ENCODE measurements at regions not wholly inside any gene's neighbourhood (a gene's known extent, or its start where the extent isn't known, plus 50 kb on each side); places are given as distances from the start of the nearest gene placed in this dataset.
"Not testable (repeated sequence)": the region's sequence is repeated elsewhere in the genome, so short reads cannot be mapped to it uniquely, and the experiment has no call there.

DNA sequence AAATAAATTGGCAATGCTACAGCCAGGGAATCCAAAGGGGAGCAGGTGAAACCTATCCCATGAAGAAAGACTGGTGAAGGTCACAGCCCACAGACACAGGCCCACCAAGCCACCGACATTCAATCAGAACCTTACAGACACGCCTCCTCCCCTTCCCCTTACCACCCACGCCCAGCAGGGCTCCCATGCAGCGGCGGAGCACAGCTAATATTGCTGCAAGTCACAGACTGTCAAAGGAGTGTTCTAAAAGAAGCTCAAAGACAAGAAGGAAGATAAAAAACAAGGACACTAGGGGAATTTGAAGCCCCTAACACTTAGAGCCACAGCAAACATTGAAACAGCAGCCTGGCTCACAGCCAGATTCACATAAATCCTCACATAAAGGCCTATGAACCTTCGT, 91.2 kb downstream of the MED10 start:
- Histone ChIP-seq H3K4me3 (no peak overlapping the region), H3K27ac (no peak overlapping the region), H3K36me3 (no peaks in the 10 kb centered on the region), H3K9me3 (replicated peaks) (no peaks in the 10 kb centered on the region), H3K4me1 (replicated peaks) (no peaks in the 10 kb centered on the region), H3K27me3 (replicated peaks) (no peaks in the 10 kb centered on the region; the same call in 1 of the 2 replicates)
- no peak for DNase-seq (ENCODE audit: low read depth in 1 of 2, low spot score in 2 of 2)

DNA sequence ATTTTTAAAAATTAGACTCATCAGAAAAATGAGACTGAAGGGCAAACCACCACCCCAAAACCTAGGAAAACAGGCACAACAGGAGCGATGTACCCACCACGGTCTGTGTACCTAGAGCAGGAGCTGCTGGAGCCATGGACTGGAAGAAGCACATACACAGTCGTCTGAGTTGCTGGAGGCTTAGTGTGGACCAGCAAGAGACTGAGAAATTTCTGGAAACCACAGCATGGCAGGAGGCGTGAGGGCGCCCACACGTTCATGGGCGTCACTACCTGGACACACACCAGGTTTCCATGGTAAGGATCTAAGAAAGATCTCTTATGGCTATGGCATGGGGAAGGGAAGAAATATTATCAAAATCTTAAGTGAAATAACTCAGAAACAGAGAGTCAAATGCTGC, 91.9 kb downstream of the MED10 start:
- Histone ChIP-seq H3K4me1 (replicated peaks) (no peaks in the 10 kb centered on the region), H3K4me3 (no peak overlapping the region), H3K27me3 (replicated peaks) (no peaks in the 10 kb centered on the region; the same call in 1 of the 2 replicates), H3K9me3 (replicated peaks) (no peaks in the 10 kb centered on the region), H3K36me3 (no peaks in the 10 kb centered on the region), H3K27ac (no peak overlapping the region)
- no peak for DNase-seq (ENCODE audit: low read depth in 1 of 2, low spot score in 2 of 2)

DNA sequence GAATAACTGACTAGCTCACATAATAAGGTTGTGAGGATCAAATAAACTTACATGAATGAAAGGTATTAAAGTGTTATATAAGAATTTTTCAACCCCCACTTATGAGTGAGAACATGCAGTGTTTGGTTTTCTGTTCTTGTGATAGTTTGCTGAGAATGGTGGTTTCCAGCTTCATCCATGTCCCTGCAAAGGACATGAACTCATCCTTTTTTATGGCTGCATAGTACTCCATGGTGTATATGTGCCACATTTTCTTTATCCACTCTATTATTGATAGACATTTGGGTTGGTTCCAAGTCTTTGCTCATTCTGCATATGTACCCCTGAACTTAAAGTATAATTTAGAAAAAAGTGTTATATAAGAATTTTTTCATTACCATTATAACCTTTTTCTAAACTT, 93.9 kb downstream of the MED10 start:
- not testable (repeated sequence) for H3K36me3 ChIP-seq; H3K4me1 ChIP-seq (replicated peaks); H3K9me3 ChIP-seq (replicated peaks); H3K4me3 ChIP-seq; DNase-seq (ENCODE audit: low read depth in 1 of 2, low spot score in 2 of 2); H3K27me3 ChIP-seq (replicated peaks); H3K27ac ChIP-seq

DNA sequence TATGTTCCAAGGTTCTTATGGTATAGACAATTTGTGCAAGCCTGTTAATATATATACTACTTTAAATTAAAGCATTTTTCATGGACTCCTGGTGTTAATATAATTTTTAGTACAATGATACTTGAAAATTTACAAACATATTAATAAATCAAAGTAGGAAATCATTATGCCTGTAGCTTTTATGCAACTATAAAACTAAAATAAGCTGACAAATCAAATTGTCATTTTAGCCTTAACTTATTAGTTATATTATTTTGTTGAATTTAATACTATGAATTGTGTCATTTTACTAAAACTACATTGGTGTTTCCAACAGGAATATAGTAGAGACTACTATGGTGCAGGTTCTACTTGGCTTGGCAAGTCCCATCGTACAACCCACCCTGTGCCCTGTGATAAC, 96.0 kb downstream of the MED10 start:
- Histone ChIP-seq H3K36me3 (no peaks in the 10 kb centered on the region), H3K4me3 (no peak overlapping the region), H3K27ac (no peak overlapping the region), H3K9me3 (replicated peaks) (no peaks in the 10 kb centered on the region), H3K27me3 (replicated peaks) (no peaks in the 10 kb centered on the region), H3K4me1 (replicated peaks) (no peaks in the 10 kb centered on the region)
- DNase-seq (ENCODE audit: low read depth in 1 of 2, low spot score in 2 of 2), result no peak

DNA sequence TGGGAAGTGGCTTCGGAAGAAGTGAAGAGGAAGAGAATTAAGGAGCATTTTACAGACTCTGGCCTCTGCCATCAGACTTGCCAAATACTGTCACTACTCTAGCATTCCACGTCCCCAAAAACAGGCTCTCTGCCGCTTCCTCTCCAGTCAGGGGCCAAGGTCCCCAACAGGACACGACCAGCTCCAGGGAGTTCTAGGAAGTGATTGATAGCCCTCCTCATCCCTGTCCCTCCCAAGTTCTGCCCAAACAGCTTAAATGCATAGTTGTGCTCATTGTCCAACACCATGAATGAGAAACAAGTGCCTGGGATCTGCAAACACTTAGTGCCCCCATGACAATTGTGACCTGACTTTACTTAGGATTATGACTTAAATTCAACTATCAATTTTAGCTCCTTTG, 96.5 kb downstream of the MED10 start:
- DNase-seq (ENCODE audit: low read depth in 1 of 2, low spot score in 2 of 2), result no peak

DNA sequence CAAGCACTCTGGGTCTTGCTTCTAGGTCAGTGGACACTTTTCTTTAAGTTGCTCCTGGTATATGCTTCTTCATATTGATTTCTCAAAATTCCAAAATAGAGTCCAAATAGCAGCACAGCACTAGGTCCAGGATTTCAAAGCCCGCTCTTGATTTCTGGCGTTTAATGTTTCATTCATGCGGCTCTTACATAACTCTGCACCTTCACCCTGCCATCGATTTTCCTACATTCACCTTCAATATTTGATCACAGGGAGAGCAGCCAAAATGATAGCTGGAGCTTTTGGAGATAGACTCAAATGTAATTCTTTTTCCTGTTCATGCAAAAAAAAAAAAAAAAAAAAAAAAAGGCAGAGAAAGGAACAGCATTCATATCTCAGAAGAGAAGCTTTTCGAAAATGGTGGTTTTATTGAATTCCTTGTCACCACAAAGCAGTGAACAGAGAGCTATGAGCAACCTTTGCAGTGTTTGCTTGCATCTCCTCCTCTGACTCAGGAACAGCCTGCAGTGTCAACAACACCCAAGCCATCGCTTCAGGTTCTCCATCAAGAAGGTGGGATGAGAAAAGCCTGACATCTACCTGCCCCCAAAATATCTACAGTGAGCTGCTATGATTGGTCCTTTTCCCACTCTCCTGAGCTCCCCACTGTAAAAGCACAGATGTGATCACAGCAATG, 97.8 kb downstream of the MED10 start:
- no peaks in the 10 kb centered on the region for H3K27me3 ChIP-seq (replicated peaks)
- no peak overlapping the region for H3K27ac ChIP-seq
- no peak overlapping the region for H3K4me3 ChIP-seq
- H3K4me1 ChIP-seq (replicated peaks), result no peaks in the 10 kb centered on the region
- no peak for DNase-seq (ENCODE audit: low read depth in 1 of 2, low spot score in 2 of 2)
- H3K9me3 ChIP-seq (replicated peaks), result no peaks in the 10 kb centered on the region
- no peaks in the 10 kb centered on the region for H3K36me3 ChIP-seq

More for the DNA sequence above, 96.5 kb downstream of the MED10 start:
- Histone ChIP-seq H3K36me3 (no peaks in the 10 kb centered on the region), H3K4me3 (no peak overlapping the region), H3K27ac (no peak overlapping the region), H3K4me1 (replicated peaks) (no peaks in the 10 kb centered on the region), H3K27me3 (replicated peaks) (no peaks in the 10 kb centered on the region), H3K9me3 (replicated peaks) (no peaks in the 10 kb centered on the region)

DNA sequence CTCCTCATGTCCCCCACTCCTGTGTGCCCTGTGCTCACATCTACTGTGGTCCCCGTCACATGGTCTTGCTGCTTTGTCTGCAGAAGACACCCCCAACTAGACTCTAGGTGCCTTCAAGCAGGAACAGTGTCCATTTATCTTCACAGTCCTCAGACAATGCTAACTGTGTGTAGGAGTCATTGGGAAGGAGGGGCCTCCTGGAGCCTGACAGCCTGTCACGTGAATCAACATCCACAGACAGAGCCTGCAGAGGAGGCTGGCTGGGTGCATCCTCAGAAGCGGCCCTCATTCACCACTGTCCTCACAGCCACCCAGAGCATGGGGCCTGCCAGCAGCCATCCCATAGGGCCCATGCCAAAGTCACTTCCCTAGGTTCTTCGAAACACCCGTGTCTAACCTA, 98.7 kb downstream of the MED10 start:
- H3K27me3 ChIP-seq (replicated peaks), result no peaks in the 10 kb centered on the region

DNA sequence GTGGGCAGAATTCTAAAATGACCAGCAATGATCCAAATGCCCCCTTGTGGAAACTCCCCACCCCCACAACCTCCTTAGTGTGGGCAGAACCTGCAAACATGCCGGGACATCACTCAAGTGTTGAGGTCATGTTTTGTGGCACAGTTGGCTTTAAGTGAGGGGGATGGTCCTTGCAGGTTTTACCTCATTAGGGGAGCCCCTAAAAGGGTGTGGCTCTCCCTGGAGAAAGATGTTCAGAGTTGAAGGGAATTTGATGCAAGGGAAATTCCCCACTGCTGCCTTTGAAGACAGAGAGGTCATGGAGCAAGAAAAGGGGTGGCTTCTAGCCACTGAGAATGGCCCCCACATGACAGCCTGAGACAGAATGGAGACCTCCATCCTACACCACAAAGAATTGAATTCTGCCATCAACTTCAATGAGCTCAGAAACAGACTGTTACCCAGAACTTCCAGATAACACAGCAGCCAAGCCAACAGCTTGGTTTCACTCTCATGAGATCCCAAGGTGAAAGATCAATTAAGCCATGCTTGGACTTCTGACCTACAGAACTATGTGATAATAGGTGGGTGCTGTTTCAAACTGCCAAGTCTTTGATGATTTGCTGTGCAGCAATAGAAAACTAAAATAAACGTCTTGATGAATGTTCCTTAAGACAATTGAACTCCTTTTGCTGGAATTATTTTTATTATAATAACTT, 103.4 kb downstream of the MED10 start:
- Histone ChIP-seq H3K27me3 (replicated peaks) (no peaks in the 10 kb centered on the region), H3K4me3 (no peak overlapping the region), H3K9me3 (replicated peaks) (no peaks in the 10 kb centered on the region), H3K27ac (no peak overlapping the region), H3K4me1 (replicated peaks) (no peaks in the 10 kb centered on the region), H3K36me3 (no peaks in the 10 kb centered on the region)
- DNase-seq (ENCODE audit: low read depth in 1 of 2, low spot score in 2 of 2), result no peak

More for the DNA sequence above, 98.7 kb downstream of the MED10 start:
- Histone ChIP-seq H3K36me3 (no peaks in the 10 kb centered on the region), H3K4me3 (no peak overlapping the region), H3K4me1 (replicated peaks) (no peaks in the 10 kb centered on the region), H3K9me3 (replicated peaks) (no peaks in the 10 kb centered on the region), H3K27ac (no peak overlapping the region)
- DNase-seq (ENCODE audit: low read depth in 1 of 2, low spot score in 2 of 2), result no peak

DNA sequence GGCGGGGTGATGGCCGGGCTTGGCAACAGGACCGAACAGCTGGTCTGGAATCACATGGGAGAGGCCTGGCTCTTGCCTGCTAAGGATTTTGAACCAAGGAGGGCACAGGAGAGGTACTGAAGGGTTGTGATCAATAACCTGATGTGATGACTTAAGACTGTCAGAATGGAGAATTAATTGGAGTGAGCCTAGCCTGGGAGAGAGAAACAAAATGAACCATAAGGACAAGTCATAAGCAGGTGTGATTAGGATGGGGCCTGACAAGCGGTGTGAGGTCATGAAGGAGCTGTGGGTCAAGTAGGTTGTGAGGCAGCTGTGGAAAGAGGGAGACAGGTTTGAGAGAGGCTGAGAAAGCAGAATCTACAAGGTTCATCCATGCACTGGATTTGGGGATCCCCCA, 104.6 kb downstream of the MED10 start:
- Histone ChIP-seq H3K4me3 (no peak overlapping the region), H3K9me3 (replicated peaks) (no peaks in the 10 kb centered on the region), H3K27ac (no peak overlapping the region), H3K4me1 (replicated peaks) (no peaks in the 10 kb centered on the region), H3K36me3 (no peaks in the 10 kb centered on the region), H3K27me3 (replicated peaks) (no peaks in the 10 kb centered on the region)
- no peak for DNase-seq (ENCODE audit: low read depth in 1 of 2, low spot score in 2 of 2)

DNA sequence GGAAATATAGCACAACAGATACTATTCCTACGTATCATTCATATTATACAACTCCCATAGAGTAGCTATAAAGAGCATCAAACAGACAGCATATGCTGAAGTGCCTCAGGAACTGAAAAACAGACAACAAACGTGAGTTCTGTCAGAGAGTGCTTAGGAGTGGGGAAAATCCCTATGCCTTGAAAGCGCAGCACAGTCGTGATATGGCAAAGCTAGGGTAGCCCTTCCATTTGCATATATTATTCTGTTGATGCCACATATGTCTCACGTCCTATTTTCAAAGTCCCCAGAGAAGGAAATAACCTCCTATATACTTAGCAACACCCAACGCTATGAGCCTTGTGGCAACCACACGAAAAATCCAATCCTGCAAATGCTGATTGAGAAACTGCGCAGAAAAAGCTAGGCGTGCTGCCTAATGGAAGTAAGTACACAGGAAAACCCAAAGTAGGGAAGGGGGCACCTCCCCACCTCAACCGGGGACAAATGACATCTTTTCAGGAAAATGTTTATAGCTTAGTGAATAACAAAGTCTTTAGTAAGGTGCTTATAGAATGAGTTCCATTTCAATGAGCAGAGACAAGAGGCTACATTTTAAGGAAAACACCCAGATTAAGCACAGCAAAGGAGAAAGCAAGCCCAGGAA, 105.1 kb downstream of the MED10 start:
- Histone ChIP-seq H3K9me3 (replicated peaks) (no peaks in the 10 kb centered on the region), H3K27me3 (replicated peaks) (no peaks in the 10 kb centered on the region), H3K4me1 (replicated peaks) (no peaks in the 10 kb centered on the region), H3K4me3 (no peak overlapping the region), H3K27ac (no peak overlapping the region), H3K36me3 (no peaks in the 10 kb centered on the region)
- no peak for DNase-seq (ENCODE audit: low read depth in 1 of 2, low spot score in 2 of 2)

DNA sequence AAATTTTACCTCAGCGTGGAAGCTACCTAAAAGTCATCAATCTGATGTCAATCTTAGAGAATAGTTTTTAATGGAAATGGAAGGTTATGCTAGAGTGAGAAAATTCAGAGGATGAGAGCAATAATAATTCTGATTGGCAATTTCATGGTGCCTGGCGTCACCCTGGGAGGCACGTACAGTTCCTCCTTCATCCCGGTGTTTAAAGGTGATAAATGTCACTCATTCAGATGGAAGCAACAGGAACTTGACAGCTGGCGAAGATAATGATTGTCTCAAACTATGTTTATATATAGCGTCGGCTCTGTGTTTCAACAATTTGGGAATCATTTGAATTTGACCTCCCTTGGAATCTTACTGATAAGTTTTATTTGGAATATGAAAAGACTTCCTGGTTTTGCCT, 108.4 kb downstream of the MED10 start:
- no peak for DNase-seq (ENCODE audit: low read depth in 1 of 2, low spot score in 2 of 2)
- H3K4me1 ChIP-seq (replicated peaks), result no peaks in the 10 kb centered on the region
- H3K36me3 ChIP-seq, result no peaks in the 10 kb centered on the region
- H3K9me3 ChIP-seq (replicated peaks), result no peaks in the 10 kb centered on the region
- H3K4me3 ChIP-seq, result no peak overlapping the region
- no peak overlapping the region for H3K27ac ChIP-seq
- H3K27me3 ChIP-seq (replicated peaks), result 0 out of 2 replicates have a peak, but pooled peaks cover 4% of the 10 kb centered on the region

DNA sequence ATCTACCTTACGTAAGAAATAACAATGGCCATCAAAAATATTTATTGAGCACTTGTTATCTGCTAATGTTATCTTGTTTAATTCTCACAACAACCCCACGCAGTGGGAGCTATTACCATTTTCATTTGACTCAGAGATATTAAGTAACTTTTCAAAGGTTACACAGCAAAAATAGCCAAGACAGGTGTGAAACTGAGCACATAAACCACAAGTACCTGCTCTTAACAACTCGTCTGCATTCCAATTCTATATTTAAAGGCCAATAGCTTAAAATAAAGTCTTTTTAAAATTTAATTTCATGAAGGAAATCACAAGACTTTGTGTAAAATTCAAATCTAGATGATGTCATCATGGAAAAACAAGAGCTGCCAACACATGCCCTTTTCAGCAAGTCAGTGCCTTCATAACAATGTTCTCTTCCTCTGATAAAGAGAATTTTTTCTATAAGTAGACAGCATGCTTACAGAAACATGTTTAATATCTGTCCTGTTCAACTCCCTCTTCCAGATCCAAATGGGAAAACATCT, 111.6 kb downstream of the MED10 start:
- Histone ChIP-seq H3K9me3 (replicated peaks) (no peaks in the 10 kb centered on the region), H3K27ac (no peak overlapping the region)

DNA sequence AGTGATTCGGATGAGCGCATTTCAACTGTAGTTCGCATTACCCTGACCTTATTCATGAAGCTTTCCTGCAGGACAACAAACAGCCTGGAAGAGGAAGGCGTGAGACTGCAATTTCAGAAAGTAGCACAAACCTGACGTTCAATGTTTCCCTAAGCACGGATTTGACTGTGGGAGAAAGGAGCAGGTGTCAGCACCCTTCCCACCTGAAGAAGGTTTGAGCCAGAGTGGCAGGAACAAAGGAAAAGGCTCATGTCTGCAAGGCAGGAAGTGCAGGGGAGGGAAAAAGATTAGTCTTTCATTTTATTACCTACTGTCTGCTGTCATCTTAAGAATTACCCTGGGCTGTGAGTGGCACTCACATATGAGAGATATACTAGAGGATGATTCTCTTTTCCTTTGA, 114.0 kb downstream of the MED10 start:
- Histone ChIP-seq H3K27ac (no peak overlapping the region), H3K27me3 (replicated peaks) (0 out of 2 replicates have a peak, but pooled peaks cover 4% of the 10 kb centered on the region), H3K36me3 (no peaks in the 10 kb centered on the region), H3K4me1 (replicated peaks) (no peaks in the 10 kb centered on the region), H3K9me3 (replicated peaks) (peaks cover 4% of the 10 kb centered on the region), H3K4me3 (no peak overlapping the region)
- DNase-seq (ENCODE audit: low read depth in 1 of 2, low spot score in 2 of 2), result no peak

More for the DNA sequence above, 111.6 kb downstream of the MED10 start:
- no peak overlapping the region for H3K4me3 ChIP-seq
- H3K36me3 ChIP-seq, result no peaks in the 10 kb centered on the region
- no peak for DNase-seq (ENCODE audit: low read depth in 1 of 2, low spot score in 2 of 2)
- no peaks in the 10 kb centered on the region for H3K4me1 ChIP-seq (replicated peaks)
- 0 out of 2 replicates have a peak, but pooled peaks cover 4% of the 10 kb centered on the region for H3K27me3 ChIP-seq (replicated peaks)

All from SJSA1 (cell line).